ENCODE measurements at regions not wholly inside any gene's neighbourhood (a gene's known extent, or its start where the extent isn't known, plus 50 kb on each side); places are given as distances from the start of the nearest gene placed in this dataset.

DNA sequence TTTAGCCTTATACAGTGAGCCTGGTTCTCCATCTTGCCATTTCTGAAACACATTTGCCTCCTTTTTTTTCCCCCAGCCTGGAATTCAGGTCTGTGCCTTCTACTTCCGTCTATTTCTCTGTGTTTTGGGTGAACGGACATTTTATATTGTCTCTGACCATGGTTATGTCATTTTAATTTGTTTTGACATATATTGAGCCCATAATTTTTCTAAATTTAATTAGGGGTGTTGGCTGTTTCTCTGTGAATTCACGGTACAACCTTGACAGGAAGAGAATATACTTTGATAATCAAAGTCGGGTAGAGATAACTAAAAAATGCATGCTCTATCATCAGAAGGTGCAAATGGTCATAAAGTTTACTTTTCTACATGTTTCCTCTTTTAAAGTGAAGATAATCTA lies 361.4 kb downstream of the VGLL3 start:
- Histone ChIP-seq H3K9me2 (replicated peaks; ENCODE audit: insufficient read depth, low read length) (no peaks in the 10 kb centered on the region), H2AFZ (ENCODE audit: low read length) (no peak overlapping the region), H3K9me3 (replicated peaks; ENCODE audit: insufficient read depth, low read length) (no peaks in the 10 kb centered on the region), H3K79me2 (ENCODE audit: low read length) (no peaks in the 10 kb centered on the region), H3K4me1 (ENCODE audit: low read length) (no peaks in the 10 kb centered on the region), H3K27me3 (replicated peaks; ENCODE audit: insufficient read depth, low read length) (no peaks in the 10 kb centered on the region), H3K4me3 (ENCODE audit: low read length) (no peak overlapping the region), H3K9ac (ENCODE audit: low read length) (no peak overlapping the region), H3K4me2 (ENCODE audit: low read depth, low read length) (no peak overlapping the region), H3K36me3 (replicated peaks; ENCODE audit: insufficient read depth, low read length) (no peaks in the 10 kb centered on the region), H4K20me1 (ENCODE audit: insufficient read depth, low read length) (no peaks in the 10 kb centered on the region), H3K27ac (ENCODE audit: low read length) (no peak overlapping the region), H3F3A (ENCODE audit: insufficient read depth, low read length) (no peaks in the 10 kb centered on the region)
- DNase-seq: no peak
- TF ChIP-seq EZH2 (optimal IDR thresholded peaks at IDR 0.05; ENCODE audit: low read depth, low read length) (no peak), EZH2phosphoT487 (IDR thresholded peaks at IDR 0.05; ENCODE audit: low read length) (no peak)
- TF ChIP-seq, protein P1, sequence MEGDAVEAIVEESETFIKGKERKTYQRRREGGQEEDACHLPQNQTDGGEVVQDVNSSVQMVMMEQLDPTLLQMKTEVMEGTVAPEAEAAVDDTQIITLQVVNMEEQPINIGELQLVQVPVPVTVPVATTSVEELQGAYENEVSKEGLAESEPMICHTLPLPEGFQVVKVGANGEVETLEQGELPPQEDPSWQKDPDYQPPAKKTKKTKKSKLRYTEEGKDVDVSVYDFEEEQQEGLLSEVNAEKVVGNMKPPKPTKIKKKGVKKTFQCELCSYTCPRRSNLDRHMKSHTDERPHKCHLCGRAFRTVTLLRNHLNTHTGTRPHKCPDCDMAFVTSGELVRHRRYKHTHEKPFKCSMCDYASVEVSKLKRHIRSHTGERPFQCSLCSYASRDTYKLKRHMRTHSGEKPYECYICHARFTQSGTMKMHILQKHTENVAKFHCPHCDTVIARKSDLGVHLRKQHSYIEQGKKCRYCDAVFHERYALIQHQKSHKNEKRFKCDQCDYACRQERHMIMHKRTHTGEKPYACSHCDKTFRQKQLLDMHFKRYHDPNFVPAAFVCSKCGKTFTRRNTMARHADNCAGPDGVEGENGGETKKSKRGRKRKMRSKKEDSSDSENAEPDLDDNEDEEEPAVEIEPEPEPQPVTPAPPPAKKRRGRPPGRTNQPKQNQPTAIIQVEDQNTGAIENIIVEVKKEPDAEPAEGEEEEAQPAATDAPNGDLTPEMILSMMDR (IDR thresholded peaks at IDR 0.05; ENCODE audit: low read length): no peak

DNA sequence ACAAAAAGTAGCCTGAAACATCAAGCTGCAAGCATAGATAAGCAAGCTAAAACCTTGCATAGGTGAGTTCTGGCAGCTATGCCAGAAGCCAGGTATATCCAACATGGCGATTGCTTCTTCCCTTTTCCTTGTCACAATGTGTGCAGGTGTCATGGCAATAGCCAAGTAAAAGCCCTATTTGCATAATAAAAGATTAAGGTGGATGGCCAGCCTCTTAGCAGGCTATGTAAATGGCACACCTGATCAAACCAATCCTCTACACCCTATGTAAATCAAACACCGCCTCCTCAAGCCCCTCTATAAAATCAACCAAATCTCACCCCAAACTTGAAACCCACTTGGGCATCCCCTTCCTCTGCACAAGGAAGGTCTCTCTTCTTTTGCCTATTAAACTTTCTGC lies 366.8 kb downstream of the VGLL3 start:
- no peak for DNase-seq
- no peak overlapping the region for H3K9ac ChIP-seq (ENCODE audit: low read length)
- TF ChIP-seq EZH2 (optimal IDR thresholded peaks at IDR 0.05; ENCODE audit: low read depth, low read length) (no peak), EZH2phosphoT487 (IDR thresholded peaks at IDR 0.05; ENCODE audit: low read length) (no peak)
- TF ChIP-seq, protein P1 (IDR thresholded peaks at IDR 0.05; ENCODE audit: low read length): no peak

GRCh38 chr3:86618706-86619105 lies 372.2 kb downstream of the VGLL3 start:
- DNase-seq: no peak
- Histone ChIP-seq H3K4me1 (ENCODE audit: low read length) (no peaks in the 10 kb centered on the region), H3F3A (ENCODE audit: insufficient read depth, low read length) (no peaks in the 10 kb centered on the region), H3K9me2 (replicated peaks; ENCODE audit: insufficient read depth, low read length) (no peaks in the 10 kb centered on the region), H3K36me3 (replicated peaks; ENCODE audit: insufficient read depth, low read length) (no peaks in the 10 kb centered on the region), H4K20me1 (ENCODE audit: insufficient read depth, low read length) (no peaks in the 10 kb centered on the region), H3K27me3 (replicated peaks; ENCODE audit: insufficient read depth, low read length) (no peaks in the 10 kb centered on the region), H3K9me3 (replicated peaks; ENCODE audit: insufficient read depth, low read length) (no peaks in the 10 kb centered on the region), H3K27ac (ENCODE audit: low read length) (no peak overlapping the region), H3K4me2 (ENCODE audit: low read depth, low read length) (no peak overlapping the region), H3K4me3 (ENCODE audit: low read length) (no peak overlapping the region), H2AFZ (ENCODE audit: low read length) (no peak overlapping the region), H3K79me2 (ENCODE audit: low read length) (no peaks in the 10 kb centered on the region), H3K9ac (ENCODE audit: low read length) (no peak overlapping the region)
- no peak for TF ChIP-seq EZH2phosphoT487 (IDR thresholded peaks at IDR 0.05; ENCODE audit: low read length)
- TF ChIP-seq, protein P1 (IDR thresholded peaks at IDR 0.05; ENCODE audit: low read length): no peak
- no peak for TF ChIP-seq EZH2 (optimal IDR thresholded peaks at IDR 0.05; ENCODE audit: low read depth, low read length)

More for the DNA sequence above, 366.8 kb downstream of the VGLL3 start:
- H3K9me2 ChIP-seq (replicated peaks; ENCODE audit: insufficient read depth, low read length): no peaks in the 10 kb centered on the region
- no peaks in the 10 kb centered on the region for H3F3A ChIP-seq (ENCODE audit: insufficient read depth, low read length)
- H3K4me1 ChIP-seq (ENCODE audit: low read length): no peaks in the 10 kb centered on the region
- H3K27ac ChIP-seq (ENCODE audit: low read length): no peak overlapping the region
- H3K27me3 ChIP-seq (replicated peaks; ENCODE audit: insufficient read depth, low read length): no peaks in the 10 kb centered on the region
- no peak overlapping the region for H3K4me3 ChIP-seq (ENCODE audit: low read length)
- H4K20me1 ChIP-seq (ENCODE audit: insufficient read depth, low read length): no peaks in the 10 kb centered on the region
- no peaks in the 10 kb centered on the region for H3K9me3 ChIP-seq (replicated peaks; ENCODE audit: insufficient read depth, low read length)
- H2AFZ ChIP-seq (ENCODE audit: low read length): no peak overlapping the region
- H3K4me2 ChIP-seq (ENCODE audit: low read depth, low read length): no peak overlapping the region
- H3K79me2 ChIP-seq (ENCODE audit: low read length): no peaks in the 10 kb centered on the region
- no peaks in the 10 kb centered on the region for H3K36me3 ChIP-seq (replicated peaks; ENCODE audit: insufficient read depth, low read length)
